Natural killer cell (primary cell): ENCODE measurements at regions not wholly inside any gene's neighbourhood (a gene's known extent, or its start where the extent isn't known, plus 50 kb on each side); places are given as distances from the start of the nearest gene placed in this dataset.

Source experiments
- ATAC-seq, 3 donors: fragments of 150-1000 bp in 2 of 3; fragments of 200-7000 bp in 1 of 3; cut with Tn5 transposase; 1 replicate in 1 of 3; 2 replicates in 2 of 3; pipeline ENCODE4 v1.10.0; 2021; ENCODE audit warnings: mild to moderate bottlenecking in 2 of 3, moderate library complexity in 2 of 3
- DNase-seq, 2 donors: peaks; one replicate each; pipeline versions ENCODE4 v3.0.0 to v3.0.0-alpha.2; 2013 to 2021; ENCODE audit warnings: mixed read lengths in 1 of 2
- H3K27ac ChIP-seq: one replicate; pipeline ENCODE4 v1.5.1; 2013; ENCODE audit warnings: mild to moderate bottlenecking, low read length
- H3K27me3 ChIP-seq: one replicate; pipeline ENCODE4 v1.6.1; 2013; ENCODE audit warnings: low read length; ENCODE audit not compliant: control insufficient read depth, insufficient read depth
- H3K36me3 ChIP-seq: one replicate; pipeline ENCODE4 v1.6.1; 2013; ENCODE audit warnings: low read length; ENCODE audit not compliant: control insufficient read depth, insufficient read depth
- H3K4me1 ChIP-seq: one replicate; pipeline ENCODE4 v1.6.1; 2013; ENCODE audit warnings: low read length; ENCODE audit not compliant: control insufficient read depth, insufficient read depth
- H3K4me3 ChIP-seq: one replicate; pipeline ENCODE4 v1.5.1; 2013; ENCODE audit warnings: low read length
- H3K9me3 ChIP-seq: one replicate; pipeline ENCODE4 v1.6.1; 2013; ENCODE audit warnings: low read length; ENCODE audit not compliant: control insufficient read depth, insufficient read depth
- H3K27ac Mint-ChIP-seq, 2 donors: one replicate each; pipeline ENCODE4 v1.8.0; 2022; ENCODE audit warnings: mild to moderate bottlenecking in 2 of 2, mixed read lengths in 2 of 2, moderate library complexity in 1 of 2
- H3K27me3 Mint-ChIP-seq, 2 donors: one replicate each; pipeline ENCODE4 v1.8.0; 2022; ENCODE audit warnings: low read depth in 2 of 2, mixed read lengths in 2 of 2
- H3K36me3 Mint-ChIP-seq: one replicate; pipeline ENCODE4 v1.8.0; 2022; ENCODE audit warnings: mixed read lengths
- H3K4me1 Mint-ChIP-seq, 2 donors: one replicate each; pipeline ENCODE4 v1.8.0; 2022; ENCODE audit warnings: mixed read lengths in 2 of 2
- H3K4me3 Mint-ChIP-seq: one replicate; pipeline ENCODE4 v1.8.0; 2022; ENCODE audit warnings: mild to moderate bottlenecking, moderate library complexity, mixed read lengths
- H3K9me3 Mint-ChIP-seq, 2 donors: one replicate each; pipeline ENCODE4 v1.8.0; 2022; ENCODE audit warnings: mixed read lengths in 2 of 2
- WGBS: methylation state at CpG from one replicate; pipeline ENCODE4 v1.1.7; 2013; ENCODE audit warnings: missing lambda C conversion rate; ENCODE audit not compliant: insufficient coverage; 5-methylcytosine and 5-hydroxymethylcytosine counted together
- intact Hi-C: fragments of 100-400 bp; cut with micrococcal nuclease; formaldehyde crosslinking; loops from one replicate; pipeline ENCODE4 v1.14.2; 2022
- TF ChIP-seq, protein P1 (sequence below): fragments of 200-600 bp; IDR thresholded peaks from one replicate; pipeline ENCODE4 v1.8.0; 2022; ENCODE audit warnings: antibody characterized with exemption

DNA sequence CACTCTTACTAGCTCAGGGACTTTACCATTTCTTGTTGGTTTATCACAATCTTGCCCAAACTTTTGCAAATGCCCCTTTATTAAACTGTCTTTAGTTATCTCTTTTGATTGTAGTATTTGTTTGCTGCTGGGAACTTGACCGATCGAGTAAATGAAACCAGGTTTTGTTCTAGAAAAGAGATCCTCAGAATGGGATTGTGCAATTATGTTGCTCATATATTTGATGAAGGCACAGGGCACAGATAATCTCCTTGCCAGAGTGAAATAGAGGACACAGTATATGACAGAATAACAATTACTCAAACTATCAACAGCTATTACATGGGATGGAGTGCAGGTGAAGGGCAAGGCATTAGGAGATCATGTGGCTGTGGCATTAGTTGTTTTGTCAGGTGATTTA, 216.6 kb upstream of the RASGRP1 start:
- ATAC-seq: no peak
- TF ChIP-seq, protein P1, sequence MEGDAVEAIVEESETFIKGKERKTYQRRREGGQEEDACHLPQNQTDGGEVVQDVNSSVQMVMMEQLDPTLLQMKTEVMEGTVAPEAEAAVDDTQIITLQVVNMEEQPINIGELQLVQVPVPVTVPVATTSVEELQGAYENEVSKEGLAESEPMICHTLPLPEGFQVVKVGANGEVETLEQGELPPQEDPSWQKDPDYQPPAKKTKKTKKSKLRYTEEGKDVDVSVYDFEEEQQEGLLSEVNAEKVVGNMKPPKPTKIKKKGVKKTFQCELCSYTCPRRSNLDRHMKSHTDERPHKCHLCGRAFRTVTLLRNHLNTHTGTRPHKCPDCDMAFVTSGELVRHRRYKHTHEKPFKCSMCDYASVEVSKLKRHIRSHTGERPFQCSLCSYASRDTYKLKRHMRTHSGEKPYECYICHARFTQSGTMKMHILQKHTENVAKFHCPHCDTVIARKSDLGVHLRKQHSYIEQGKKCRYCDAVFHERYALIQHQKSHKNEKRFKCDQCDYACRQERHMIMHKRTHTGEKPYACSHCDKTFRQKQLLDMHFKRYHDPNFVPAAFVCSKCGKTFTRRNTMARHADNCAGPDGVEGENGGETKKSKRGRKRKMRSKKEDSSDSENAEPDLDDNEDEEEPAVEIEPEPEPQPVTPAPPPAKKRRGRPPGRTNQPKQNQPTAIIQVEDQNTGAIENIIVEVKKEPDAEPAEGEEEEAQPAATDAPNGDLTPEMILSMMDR: no peak
- DNase-seq: no peak
- Mint-ChIP-seq H3K4me1 (no peaks in the 10 kb centered on the region), H3K27ac (no peak overlapping the region), H3K36me3 (no peaks in the 10 kb centered on the region), H3K4me3 (no peak overlapping the region), H3K27me3 (peaks cover 16 to 49% of the 10 kb centered on the region in 2 donors), H3K9me3 (peaks cover 0 to 2% of the 10 kb centered on the region in 2 donors)
- H3K4me3 ChIP-seq: no peak overlapping the region
- intact Hi-C loops: no loop called here
- no peak overlapping the region for H3K27ac ChIP-seq
- no peaks in the 10 kb centered on the region for H3K9me3 ChIP-seq
- H3K36me3 ChIP-seq: no peaks in the 10 kb centered on the region
- WGBS: 88% methylated on average over 2 of the region's 2 CpGs
- H3K27me3 ChIP-seq: no peaks in the 10 kb centered on the region
- H3K4me1 ChIP-seq: no peaks in the 10 kb centered on the region

DNA sequence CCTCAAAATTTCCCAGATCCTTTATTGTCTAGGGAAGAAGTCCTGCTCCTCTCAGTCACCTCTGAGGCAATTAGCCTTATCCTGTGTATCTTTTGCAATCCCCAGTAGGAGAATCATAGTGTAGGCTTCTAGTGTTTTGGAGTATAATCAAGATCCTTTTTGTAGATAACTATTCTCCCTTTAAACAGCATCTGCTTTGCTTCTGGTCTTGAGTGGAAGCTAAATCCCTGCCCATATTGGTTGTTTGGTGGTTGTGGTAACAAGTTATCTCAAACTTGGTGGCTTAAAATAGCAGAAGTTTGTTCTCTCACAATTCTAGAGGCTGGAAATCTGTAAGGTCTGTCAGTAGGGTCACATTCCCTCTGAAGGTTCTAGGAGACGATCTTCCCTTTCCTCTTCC, 217.5 kb upstream of the RASGRP1 start:
- DNase-seq: no peak
- intact Hi-C loops: no loop called here

DNA sequence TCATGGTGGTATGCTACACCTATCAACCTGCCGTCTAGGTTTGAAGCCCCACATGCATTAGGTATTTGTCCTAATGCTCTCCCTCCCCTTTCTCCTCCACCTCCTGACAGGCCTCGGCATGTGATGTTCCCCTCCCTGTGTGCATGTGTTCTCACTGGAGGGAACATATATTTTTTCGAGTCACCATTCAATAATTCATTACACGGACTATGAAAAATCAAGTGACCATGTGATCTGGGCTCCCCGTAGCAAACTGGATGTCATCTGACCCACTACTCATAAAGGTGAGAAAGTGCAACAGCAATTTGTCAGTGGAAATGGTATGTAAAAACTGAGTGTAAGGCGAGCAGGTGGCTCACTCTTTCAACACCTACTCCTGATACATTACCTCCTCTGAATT, 224.3 kb upstream of the RASGRP1 start:
- intact Hi-C loops: no loop called here
- no peaks in the 10 kb centered on the region for H3K4me1 ChIP-seq
- no peak for ATAC-seq
- Mint-ChIP-seq H3K4me1 (no peaks in the 10 kb centered on the region), H3K36me3 (no peaks in the 10 kb centered on the region), H3K9me3 (no peaks in the 10 kb centered on the region), H3K27ac (no peak overlapping the region), H3K4me3 (no peak overlapping the region), H3K27me3 (peaks cover 11 to 25% of the 10 kb centered on the region in 2 donors)
- DNase-seq: no peak
- no peaks in the 10 kb centered on the region for H3K9me3 ChIP-seq
- H3K27ac ChIP-seq: no peak overlapping the region
- TF ChIP-seq, protein P1: no peak
- H3K27me3 ChIP-seq: no peaks in the 10 kb centered on the region
- no peak overlapping the region for H3K4me3 ChIP-seq
- H3K36me3 ChIP-seq: no peaks in the 10 kb centered on the region
- 94% methylated on average over 5 of the region's 6 CpGs for WGBS

More for the DNA sequence above, 217.5 kb upstream of the RASGRP1 start:
- no peaks in the 10 kb centered on the region for H3K4me1 Mint-ChIP-seq
- TF ChIP-seq, protein P1: no peak
- H3K9me3 Mint-ChIP-seq: peaks cover 0 to 2% of the 10 kb centered on the region in 2 donors
- H3K27ac Mint-ChIP-seq: no peak overlapping the region
- no peaks in the 10 kb centered on the region for H3K9me3 ChIP-seq
- WGBS: 75% methylated on average over 1 of the region's 1 CpG
- H3K4me1 ChIP-seq: no peaks in the 10 kb centered on the region
- ATAC-seq: no peak
- H3K27me3 Mint-ChIP-seq: peaks cover 14 to 42% of the 10 kb centered on the region in 2 donors
- no peak overlapping the region for H3K27ac ChIP-seq
- H3K4me3 Mint-ChIP-seq: no peak overlapping the region
- no peaks in the 10 kb centered on the region for H3K36me3 ChIP-seq
- H3K27me3 ChIP-seq: no peaks in the 10 kb centered on the region
- no peak overlapping the region for H3K4me3 ChIP-seq
- no peaks in the 10 kb centered on the region for H3K36me3 Mint-ChIP-seq

DNA sequence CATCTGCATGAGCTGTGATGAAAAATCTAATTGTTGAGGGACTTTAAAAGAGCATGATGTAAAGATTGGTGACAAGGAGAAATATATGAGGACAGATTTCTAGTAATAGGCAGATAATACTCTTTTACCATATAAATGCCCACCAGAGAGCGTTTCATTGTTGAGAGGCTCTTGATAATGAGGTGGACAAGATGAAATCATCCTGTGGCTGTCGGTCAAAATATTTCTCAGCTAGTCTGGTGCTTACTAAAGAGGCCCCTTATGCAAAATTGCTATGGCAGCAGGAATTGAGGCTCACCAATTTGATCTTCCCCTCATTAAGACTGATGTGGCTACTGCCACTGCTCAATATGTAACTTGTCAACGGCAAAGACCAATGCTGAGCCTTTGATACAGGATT, 225.0 kb upstream of the RASGRP1 start:
- H3K4me1 Mint-ChIP-seq: no peaks in the 10 kb centered on the region
- H3K4me3 ChIP-seq: no peak overlapping the region
- intact Hi-C loops: no loop called here
- DNase-seq (no peak), ATAC-seq (no peak)
- H3K4me3 Mint-ChIP-seq: no peak overlapping the region
- H3K27ac Mint-ChIP-seq: no peak overlapping the region
- peaks cover 10 to 31% of the 10 kb centered on the region in 2 donors for H3K27me3 Mint-ChIP-seq
- no peaks in the 10 kb centered on the region for H3K27me3 ChIP-seq
- no peaks in the 10 kb centered on the region for H3K9me3 Mint-ChIP-seq
- TF ChIP-seq, protein P1: no peak
- no peaks in the 10 kb centered on the region for H3K36me3 ChIP-seq
- H3K4me1 ChIP-seq: no peaks in the 10 kb centered on the region
- no peaks in the 10 kb centered on the region for H3K9me3 ChIP-seq
- 88% methylated on average over 3 of the region's 3 CpGs for WGBS
- H3K27ac ChIP-seq: no peak overlapping the region
- H3K36me3 Mint-ChIP-seq: no peaks in the 10 kb centered on the region
